K562 (cell line): ENCODE measurements at regions not wholly inside any gene's neighbourhood (a gene's known extent, or its start where the extent isn't known, plus 50 kb on each side); places are given as distances from the start of the nearest gene placed in this dataset.

Source experiments
- CREM ChIP-seq: IDR thresholded peaks from 2 replicates; pipeline ENCODE4 v1.6.1; 2014; ENCODE audit warnings: antibody characterized with exemption, low read depth
- EZH2 ChIP-seq: IDR thresholded peaks from 2 replicates; pipeline ENCODE4 v1.6.1; 2012; ENCODE audit warnings: low read depth, mild to moderate bottlenecking, inconsistent platforms, low read length, borderline replicate concordance
- IRF9 ChIP-seq: fragments of 450-650 bp; IDR thresholded peaks from 2 replicates; pipeline ENCODE4 v1.6.1; 2016; ENCODE audit warnings: missing biosample characterization, missing genetic modification characterization
- KHSRP ChIP-seq: fragments of 450-650 bp; IDR thresholded peaks from 2 replicates; pipeline ENCODE4 v1.6.1; 2017
- MAFF ChIP-seq: IDR thresholded peaks from 2 replicates; pipeline ENCODE4 v1.6.1; 2012; ENCODE audit warnings: low read length, improper control_type of control experiment
- POLR2A ChIP-seq: fragments of 450-650 bp; conservative IDR thresholded peaks from 2 replicates; pipeline ENCODE4 v1.6.1; 2016
- RFX1 ChIP-seq: fragments of 450-650 bp; IDR thresholded peaks from 2 replicates; pipeline ENCODE4 v1.6.1; 2016; ENCODE audit warnings: mild to moderate bottlenecking, moderate library complexity
- YY1 ChIP-seq, 3 experiments: IDR thresholded peaks; 2 replicates each; pipeline ENCODE4 v1.6.1; 2011; ENCODE audit warnings: low read length in 2 of 3, mild to moderate bottlenecking in 2 of 3, moderate library complexity in 2 of 3, borderline replicate concordance in 1 of 3, control low read depth in 1 of 3, low read depth in 1 of 3; ENCODE audit not compliant: insufficient read depth in 3 of 3, insufficient replicate concordance in 2 of 3, control insufficient read depth in 1 of 3, insufficient read length in 1 of 3; ENCODE audit errors: extremely low read depth in 1 of 3
- ZBTB49 ChIP-seq: sonication (generic); formaldehyde crosslinking; IDR thresholded peaks from 2 replicates; pipeline ENCODE4 v1.8.0; 2022; ENCODE audit warnings: missing genetic modification reagents, mild to moderate bottlenecking, borderline replicate concordance
- ZNF165 ChIP-seq: fragments of 250-450 bp; sonication (Bioruptor Pico); IDR thresholded peaks from 2 replicates; pipeline ENCODE4 v1.4.0; 2020; ENCODE audit warnings: borderline replicate concordance
- ZNF24 ChIP-seq: fragments of 450-650 bp; IDR thresholded peaks from 2 replicates; pipeline ENCODE4 v1.6.1; 2016
- TF ChIP-seq, protein P1 (sequence below), 3 experiments: IDR thresholded peaks in 2 of 3; conservative IDR thresholded peaks in 1 of 3; 2 replicates each; pipeline ENCODE4 v1.5.1; 2011 to 2012; ENCODE audit warnings: low read length in 3 of 3, mild to moderate bottlenecking in 3 of 3, control low read depth in 2 of 3, improper control_type of control experiment in 1 of 3, inconsistent platforms in 1 of 3, low read depth in 1 of 3, mixed read lengths in 1 of 3, moderate library complexity in 1 of 3; ENCODE audit not compliant: insufficient read depth in 2 of 3
- TF ChIP-seq, protein P2 (sequence below), 2 experiments: fragments of 450-650 bp in 1 of 2; IDR thresholded peaks; 2 replicates each; pipeline ENCODE4 v1.6.1; 2011 to 2017; ENCODE audit warnings: low read depth in 2 of 2, antibody characterized with exemption in 1 of 2, borderline replicate concordance in 1 of 2, low read length in 1 of 2, mild to moderate bottlenecking in 1 of 2, mixed read lengths in 1 of 2; ENCODE audit not compliant: control insufficient read depth in 1 of 2
- TF ChIP-seq, protein P3 (sequence below): sonication (generic); formaldehyde crosslinking; IDR thresholded peaks from 2 replicates; pipeline ENCODE4 v1.5.0; 2020; ENCODE audit warnings: missing genetic modification reagents

DNA sequence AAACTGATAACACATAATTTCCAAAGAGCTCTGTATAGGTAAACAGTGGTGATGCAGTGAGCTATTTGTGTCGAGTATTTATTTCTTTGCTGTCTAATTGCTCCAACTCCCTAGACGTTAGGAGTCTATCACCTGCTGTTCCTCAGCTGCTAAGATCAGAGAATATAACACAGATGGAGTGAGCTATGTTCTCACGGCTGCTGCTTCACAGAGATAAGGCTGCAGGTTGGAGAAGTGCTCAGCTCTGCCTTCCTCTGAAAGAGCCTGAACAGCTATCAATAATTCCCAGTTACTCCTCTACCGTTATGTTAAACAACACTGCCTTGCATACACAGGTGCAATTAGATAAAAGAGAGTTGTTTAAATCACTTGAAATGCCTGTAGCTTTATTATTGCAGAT, 103.2 kb upstream of the MDGA2 start:
- TF ChIP-seq EZH2 (no peak), RFX1 (no peak), MAFF (no peak), ZBTB49 (CRISPR knock-in tag) (no peak), KHSRP (no peak), ZNF165 (CRISPR knock-in tag) (no peak), CREM (no peak), ZNF24 (no peak), POLR2A (no peak), YY1 (IDR thresholded peaks at IDR 0.05; ENCODE audit: borderline replicate concordance in 1 of 3, control insufficient read depth in 1 of 3, extremely low read depth in 1 of 3, insufficient read depth in 3 of 3, insufficient read length in 1 of 3, insufficient replicate concordance in 2 of 3, low read depth in 1 of 3, low read length in 2 of 3) (no peak), IRF9 (tag) (no peak)
- TF ChIP-seq, protein P1, sequence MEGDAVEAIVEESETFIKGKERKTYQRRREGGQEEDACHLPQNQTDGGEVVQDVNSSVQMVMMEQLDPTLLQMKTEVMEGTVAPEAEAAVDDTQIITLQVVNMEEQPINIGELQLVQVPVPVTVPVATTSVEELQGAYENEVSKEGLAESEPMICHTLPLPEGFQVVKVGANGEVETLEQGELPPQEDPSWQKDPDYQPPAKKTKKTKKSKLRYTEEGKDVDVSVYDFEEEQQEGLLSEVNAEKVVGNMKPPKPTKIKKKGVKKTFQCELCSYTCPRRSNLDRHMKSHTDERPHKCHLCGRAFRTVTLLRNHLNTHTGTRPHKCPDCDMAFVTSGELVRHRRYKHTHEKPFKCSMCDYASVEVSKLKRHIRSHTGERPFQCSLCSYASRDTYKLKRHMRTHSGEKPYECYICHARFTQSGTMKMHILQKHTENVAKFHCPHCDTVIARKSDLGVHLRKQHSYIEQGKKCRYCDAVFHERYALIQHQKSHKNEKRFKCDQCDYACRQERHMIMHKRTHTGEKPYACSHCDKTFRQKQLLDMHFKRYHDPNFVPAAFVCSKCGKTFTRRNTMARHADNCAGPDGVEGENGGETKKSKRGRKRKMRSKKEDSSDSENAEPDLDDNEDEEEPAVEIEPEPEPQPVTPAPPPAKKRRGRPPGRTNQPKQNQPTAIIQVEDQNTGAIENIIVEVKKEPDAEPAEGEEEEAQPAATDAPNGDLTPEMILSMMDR (IDR thresholded peaks at IDR 0.05 in 2 of 3, conservative IDR thresholded peaks at IDR 0.05 in 1 of 3; ENCODE audit: insufficient read depth in 2 of 3, low read depth in 1 of 3, low read length in 3 of 3), result no peak
- TF ChIP-seq, protein P2, sequence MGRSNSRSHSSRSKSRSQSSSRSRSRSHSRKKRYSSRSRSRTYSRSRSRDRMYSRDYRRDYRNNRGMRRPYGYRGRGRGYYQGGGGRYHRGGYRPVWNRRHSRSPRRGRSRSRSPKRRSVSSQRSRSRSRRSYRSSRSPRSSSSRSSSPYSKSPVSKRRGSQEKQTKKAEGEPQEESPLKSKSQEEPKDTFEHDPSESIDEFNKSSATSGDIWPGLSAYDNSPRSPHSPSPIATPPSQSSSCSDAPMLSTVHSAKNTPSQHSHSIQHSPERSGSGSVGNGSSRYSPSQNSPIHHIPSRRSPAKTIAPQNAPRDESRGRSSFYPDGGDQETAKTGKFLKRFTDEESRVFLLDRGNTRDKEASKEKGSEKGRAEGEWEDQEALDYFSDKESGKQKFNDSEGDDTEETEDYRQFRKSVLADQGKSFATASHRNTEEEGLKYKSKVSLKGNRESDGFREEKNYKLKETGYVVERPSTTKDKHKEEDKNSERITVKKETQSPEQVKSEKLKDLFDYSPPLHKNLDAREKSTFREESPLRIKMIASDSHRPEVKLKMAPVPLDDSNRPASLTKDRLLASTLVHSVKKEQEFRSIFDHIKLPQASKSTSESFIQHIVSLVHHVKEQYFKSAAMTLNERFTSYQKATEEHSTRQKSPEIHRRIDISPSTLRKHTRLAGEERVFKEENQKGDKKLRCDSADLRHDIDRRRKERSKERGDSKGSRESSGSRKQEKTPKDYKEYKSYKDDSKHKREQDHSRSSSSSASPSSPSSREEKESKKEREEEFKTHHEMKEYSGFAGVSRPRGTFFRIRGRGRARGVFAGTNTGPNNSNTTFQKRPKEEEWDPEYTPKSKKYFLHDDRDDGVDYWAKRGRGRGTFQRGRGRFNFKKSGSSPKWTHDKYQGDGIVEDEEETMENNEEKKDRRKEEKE (IDR thresholded peaks at IDR 0.05; ENCODE audit: borderline replicate concordance in 1 of 2, control insufficient read depth in 1 of 2, low read depth in 2 of 2, low read length in 1 of 2), result no peak
- TF ChIP-seq, protein P3, sequence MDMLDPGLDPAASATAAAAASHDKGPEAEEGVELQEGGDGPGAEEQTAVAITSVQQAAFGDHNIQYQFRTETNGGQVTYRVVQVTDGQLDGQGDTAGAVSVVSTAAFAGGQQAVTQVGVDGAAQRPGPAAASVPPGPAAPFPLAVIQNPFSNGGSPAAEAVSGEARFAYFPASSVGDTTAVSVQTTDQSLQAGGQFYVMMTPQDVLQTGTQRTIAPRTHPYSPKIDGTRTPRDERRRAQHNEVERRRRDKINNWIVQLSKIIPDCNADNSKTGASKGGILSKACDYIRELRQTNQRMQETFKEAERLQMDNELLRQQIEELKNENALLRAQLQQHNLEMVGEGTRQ, result no peak
